D721Med (cell line): ENCODE measurements at regions not wholly inside any gene's neighbourhood (a gene's known extent, or its start where the extent isn't known, plus 50 kb on each side); places are given as distances from the start of the nearest gene placed in this dataset.

Experiments used
- DNase-seq: peaks from one replicate; pipeline ENCODE4 v3.0.0; 2011; ENCODE audit warnings: low spot score; ENCODE audit not compliant: insufficient read length
- FAIRE-seq: peaks from 2 replicates; lab custom pipeline; 2011; peaks lifted over from hg19 to GRCh38; lab: Jason Lieb, UNC
- CTCF ChIP-seq: IDR thresholded peaks from 2 replicates; pipeline ENCODE4 v1.5.1; 2012; ENCODE audit warnings: mild to moderate bottlenecking, control low read depth; ENCODE audit not compliant: insufficient read depth; ENCODE audit errors: missing control alignments

- FAIRE-seq (peak; percentile 53), DNase-seq (no peak)
- TF ChIP-seq CTCF = no peak
These were observed 355.4 kb downstream of the HGF start for GRCh38 chr7:81414411-81414810.

- FAIRE-seq = no peak
- no peak for TF ChIP-seq CTCF
- DNase-seq = no peak
These were observed 359.3 kb downstream of the HGF start for GRCh38 chr7:81410471-81411117.

- FAIRE-seq = no peak
- no peak for TF ChIP-seq CTCF
- DNase-seq = no peak
These were observed 361.1 kb downstream of the HGF start for GRCh38 chr7:81408728-81409127.

GRCh38 chr7:81407094-81407493 is 362.8 kb downstream of the HGF start:
- no peak for DNase-seq
- no peak for TF ChIP-seq CTCF
- no peak for FAIRE-seq

GRCh38 chr7:81404669-81405068 is 365.2 kb downstream of the HGF start:
- DNase-seq (no peak), FAIRE-seq (no peak)
- no peak for TF ChIP-seq CTCF

GRCh38 chr7:81402227-81402626 is 367.6 kb downstream of the HGF start:
- FAIRE-seq (no peak), DNase-seq (no peak)
- no peak for TF ChIP-seq CTCF

GRCh38 chr7:81399471-81399870 is 370.4 kb downstream of the HGF start:
- FAIRE-seq (no peak), DNase-seq (no peak)
- TF ChIP-seq CTCF = no peak
